GM12872 (cell line): ENCODE measurements at regions not wholly inside any gene's neighbourhood (a gene's known extent, or its start where the extent isn't known, plus 50 kb on each side); places are given as distances from the start of the nearest gene placed in this dataset.

Experiments
- TF ChIP-seq, protein P1 (sequence below): IDR thresholded peaks from 3 replicates; pipeline ENCODE4 v1.5.1; 2011; ENCODE audit warnings: low read depth, mild to moderate bottlenecking, low read length, moderate library complexity; ENCODE audit not compliant: insufficient read depth

DNA sequence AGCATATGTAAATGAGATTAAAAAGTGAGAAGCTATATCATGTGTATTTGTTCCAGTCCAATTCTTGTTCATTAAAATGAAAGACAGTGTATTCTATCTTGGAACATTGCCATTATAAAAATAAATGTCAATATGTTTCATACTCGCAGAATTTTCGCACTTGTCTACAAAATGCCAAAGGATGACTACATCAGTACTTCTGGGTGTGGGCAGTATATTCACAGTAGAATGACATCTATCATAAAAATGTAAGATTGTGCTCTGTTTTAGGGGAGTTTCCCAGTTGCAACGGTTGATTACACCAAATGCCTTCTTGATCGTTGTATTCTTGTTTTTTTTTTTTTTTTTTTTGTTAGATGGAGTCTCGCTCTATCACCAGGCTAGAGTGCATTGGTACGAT lies 292.3 kb upstream of the E2F7 start:
- TF ChIP-seq, protein P1, sequence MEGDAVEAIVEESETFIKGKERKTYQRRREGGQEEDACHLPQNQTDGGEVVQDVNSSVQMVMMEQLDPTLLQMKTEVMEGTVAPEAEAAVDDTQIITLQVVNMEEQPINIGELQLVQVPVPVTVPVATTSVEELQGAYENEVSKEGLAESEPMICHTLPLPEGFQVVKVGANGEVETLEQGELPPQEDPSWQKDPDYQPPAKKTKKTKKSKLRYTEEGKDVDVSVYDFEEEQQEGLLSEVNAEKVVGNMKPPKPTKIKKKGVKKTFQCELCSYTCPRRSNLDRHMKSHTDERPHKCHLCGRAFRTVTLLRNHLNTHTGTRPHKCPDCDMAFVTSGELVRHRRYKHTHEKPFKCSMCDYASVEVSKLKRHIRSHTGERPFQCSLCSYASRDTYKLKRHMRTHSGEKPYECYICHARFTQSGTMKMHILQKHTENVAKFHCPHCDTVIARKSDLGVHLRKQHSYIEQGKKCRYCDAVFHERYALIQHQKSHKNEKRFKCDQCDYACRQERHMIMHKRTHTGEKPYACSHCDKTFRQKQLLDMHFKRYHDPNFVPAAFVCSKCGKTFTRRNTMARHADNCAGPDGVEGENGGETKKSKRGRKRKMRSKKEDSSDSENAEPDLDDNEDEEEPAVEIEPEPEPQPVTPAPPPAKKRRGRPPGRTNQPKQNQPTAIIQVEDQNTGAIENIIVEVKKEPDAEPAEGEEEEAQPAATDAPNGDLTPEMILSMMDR = no peak

DNA sequence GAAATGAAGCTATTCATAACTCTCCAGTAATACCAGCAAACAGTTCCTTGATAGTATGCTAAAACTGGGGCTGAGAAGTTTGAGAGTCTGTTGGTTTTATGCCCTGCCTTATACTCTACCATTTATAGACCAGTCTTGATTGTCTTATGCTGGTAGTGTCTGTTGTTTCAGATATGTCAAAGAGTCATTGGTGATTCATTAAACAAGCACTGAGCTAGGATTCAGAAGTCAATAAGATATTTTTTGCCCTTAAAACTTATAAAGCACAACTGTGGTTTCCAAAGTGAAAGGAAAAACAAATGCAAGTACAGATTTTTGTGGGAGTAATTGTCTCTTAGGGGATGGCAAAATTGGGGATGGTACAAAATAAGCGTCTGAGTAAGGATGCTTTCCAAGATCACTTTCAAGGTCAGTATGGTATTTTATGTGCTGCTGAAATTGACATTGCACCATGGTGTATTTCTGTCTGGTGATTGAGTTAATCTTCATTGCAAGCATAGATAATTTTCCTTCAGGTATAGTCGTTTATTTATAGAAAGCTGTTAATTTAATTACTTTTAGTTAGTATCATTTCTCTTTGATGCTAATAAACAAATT lies 289.5 kb upstream of the E2F7 start:
- TF ChIP-seq, protein P1 = no peak

DNA sequence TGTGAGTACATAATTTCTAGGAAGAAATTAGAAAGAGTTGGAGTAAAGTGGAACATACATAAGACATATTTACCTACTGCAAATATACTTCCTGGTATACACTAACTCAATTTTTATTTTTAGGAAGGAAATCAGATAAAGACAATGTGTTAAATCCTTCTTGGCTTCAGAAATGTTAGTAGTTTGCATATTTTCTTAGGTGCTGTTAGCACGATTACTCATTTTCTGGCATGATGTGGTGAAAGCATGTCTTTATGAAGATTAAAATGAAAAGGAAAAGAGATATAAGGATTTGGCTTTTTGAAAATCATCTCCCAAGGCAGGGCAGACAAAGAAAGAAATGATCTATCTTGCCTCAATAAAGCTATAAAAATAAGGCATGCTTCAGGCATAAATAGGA lies 287.6 kb upstream of the E2F7 start:
- TF ChIP-seq, protein P1 = no peak

DNA sequence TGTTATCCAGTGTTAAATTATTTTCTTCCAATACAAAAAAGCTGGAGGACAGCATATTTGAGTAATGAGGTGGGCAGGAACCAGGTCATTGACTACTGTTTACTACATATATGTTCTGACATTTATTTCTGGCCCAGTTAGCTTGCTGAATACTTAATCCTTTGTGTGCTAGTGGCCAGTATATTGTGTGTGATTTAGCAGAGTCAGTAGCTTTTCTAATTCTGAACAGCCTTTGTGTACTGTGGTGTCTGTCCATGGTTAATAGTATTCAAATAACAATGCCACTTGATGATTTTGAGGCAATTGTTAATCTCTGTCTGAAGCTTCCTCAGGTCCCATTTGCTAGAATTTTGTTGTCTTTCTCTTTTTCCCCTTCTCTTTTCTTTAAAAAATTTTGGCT lies 286.5 kb upstream of the E2F7 start:
- TF ChIP-seq, protein P1 = no peak

DNA sequence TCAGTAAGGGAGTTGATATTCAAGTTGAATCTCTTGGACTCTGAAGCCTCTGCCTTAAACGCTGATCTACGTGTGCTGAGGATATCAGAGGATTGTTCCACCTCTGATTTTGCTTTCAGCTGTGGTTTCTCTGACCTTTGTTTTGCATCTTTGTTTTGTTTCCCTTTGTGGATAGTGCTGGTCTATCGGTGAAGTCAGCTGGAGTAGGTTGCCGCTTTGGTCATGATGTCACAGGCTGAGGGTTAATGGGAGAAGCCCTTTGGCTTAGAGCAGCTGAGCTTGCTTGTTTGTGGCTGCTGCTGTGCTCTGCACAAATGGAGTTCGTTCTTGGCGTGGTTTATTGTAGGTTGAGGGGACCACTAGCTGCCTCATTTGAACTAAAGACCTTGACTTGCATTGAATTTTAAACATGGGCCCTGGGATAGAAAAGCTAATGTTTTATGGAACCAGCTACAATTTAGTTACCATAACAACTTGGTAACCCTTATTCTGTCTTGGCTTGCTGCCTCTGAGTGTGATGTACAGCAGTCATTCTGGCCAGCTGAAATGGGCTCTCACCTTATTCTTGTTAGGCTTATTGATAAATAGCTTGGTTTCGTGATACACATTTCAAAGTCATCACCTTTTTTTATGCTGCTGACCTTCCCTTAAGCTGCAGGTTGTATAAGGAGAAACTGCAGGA lies 284.5 kb upstream of the E2F7 start:
- TF ChIP-seq, protein P1 = no peak

DNA sequence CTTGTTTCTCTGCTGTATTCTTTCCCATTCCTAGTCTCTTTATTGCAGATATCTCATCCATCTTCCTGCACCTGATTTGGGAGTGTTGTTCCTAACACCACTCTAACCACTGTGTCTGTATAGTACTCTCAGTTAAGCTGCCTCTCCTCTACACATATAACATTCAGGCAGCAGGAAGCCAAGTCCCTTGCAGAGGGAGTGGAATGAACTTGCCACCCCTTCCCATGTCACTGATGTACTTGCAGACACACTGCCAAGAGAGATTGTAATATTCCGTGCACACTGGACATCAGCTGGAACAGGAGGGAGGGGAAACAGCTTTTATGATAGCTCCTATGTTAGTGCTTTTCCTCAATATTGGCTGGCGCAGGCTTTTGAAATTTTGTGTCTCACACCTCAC lies 281.6 kb upstream of the E2F7 start:
- TF ChIP-seq, protein P1 = no peak

DNA sequence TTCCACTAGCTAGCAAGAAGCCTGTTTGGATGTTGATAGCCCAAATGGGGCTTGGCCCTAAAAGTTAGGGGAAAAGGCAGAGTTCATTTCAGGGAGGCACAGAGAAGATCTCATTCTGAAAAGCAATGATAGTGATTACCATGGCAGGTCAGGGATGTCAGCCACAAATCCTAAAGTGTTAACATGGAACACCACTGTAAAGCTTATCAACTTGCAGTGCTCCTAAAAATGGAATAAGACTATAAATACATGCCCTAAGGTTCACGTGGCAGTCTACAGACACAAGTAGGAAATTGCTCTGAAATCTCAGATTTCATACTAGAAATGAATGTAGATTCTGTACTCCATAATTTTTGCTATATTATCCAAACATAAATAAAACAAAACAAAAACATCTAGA lies 280.0 kb upstream of the E2F7 start:
- TF ChIP-seq, protein P1 = no peak
